B cell (primary cell): ENCODE measurements at regions not wholly inside any gene's neighbourhood (a gene's known extent, or its start where the extent isn't known, plus 50 kb on each side); places are given as distances from the start of the nearest gene placed in this dataset.

Experiments
- EZH2 ChIP-seq: IDR thresholded peaks from 2 replicates; pipeline ENCODE4 v1.6.1; 2012; ENCODE audit warnings: borderline replicate concordance, low read depth, mild to moderate bottlenecking, moderate library complexity, low read length; ENCODE audit not compliant: insufficient read depth, poor library complexity, severe bottlenecking
- TF ChIP-seq, protein P1 (sequence below): fragments of 200-600 bp; IDR thresholded peaks from one replicate; pipeline ENCODE4 v1.8.0; 2022; ENCODE audit warnings: antibody characterized with exemption, mild to moderate bottlenecking

- TF ChIP-seq, protein P1, sequence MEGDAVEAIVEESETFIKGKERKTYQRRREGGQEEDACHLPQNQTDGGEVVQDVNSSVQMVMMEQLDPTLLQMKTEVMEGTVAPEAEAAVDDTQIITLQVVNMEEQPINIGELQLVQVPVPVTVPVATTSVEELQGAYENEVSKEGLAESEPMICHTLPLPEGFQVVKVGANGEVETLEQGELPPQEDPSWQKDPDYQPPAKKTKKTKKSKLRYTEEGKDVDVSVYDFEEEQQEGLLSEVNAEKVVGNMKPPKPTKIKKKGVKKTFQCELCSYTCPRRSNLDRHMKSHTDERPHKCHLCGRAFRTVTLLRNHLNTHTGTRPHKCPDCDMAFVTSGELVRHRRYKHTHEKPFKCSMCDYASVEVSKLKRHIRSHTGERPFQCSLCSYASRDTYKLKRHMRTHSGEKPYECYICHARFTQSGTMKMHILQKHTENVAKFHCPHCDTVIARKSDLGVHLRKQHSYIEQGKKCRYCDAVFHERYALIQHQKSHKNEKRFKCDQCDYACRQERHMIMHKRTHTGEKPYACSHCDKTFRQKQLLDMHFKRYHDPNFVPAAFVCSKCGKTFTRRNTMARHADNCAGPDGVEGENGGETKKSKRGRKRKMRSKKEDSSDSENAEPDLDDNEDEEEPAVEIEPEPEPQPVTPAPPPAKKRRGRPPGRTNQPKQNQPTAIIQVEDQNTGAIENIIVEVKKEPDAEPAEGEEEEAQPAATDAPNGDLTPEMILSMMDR: no peak
- TF ChIP-seq EZH2: no peak
Observed at GRCh38 chr1:199101139-199101538, 462.3 kb downstream of the PTPRC start.
